GM12892 (cell line): ENCODE measurements at regions not wholly inside any gene's neighbourhood (a gene's known extent, or its start where the extent isn't known, plus 50 kb on each side); places are given as distances from the start of the nearest gene placed in this dataset.

ENCODE experiments used
- POLR2A ChIP-seq: IDR thresholded peaks from 2 replicates; pipeline ENCODE4 v1.6.1; 2011; ENCODE audit warnings: low read depth, low read length, control low read depth
- POLR2AphosphoS5 ChIP-seq: IDR thresholded peaks from 2 replicates; pipeline ENCODE4 v1.6.1; 2011; ENCODE audit warnings: low read depth, low read length, control low read depth

DNA sequence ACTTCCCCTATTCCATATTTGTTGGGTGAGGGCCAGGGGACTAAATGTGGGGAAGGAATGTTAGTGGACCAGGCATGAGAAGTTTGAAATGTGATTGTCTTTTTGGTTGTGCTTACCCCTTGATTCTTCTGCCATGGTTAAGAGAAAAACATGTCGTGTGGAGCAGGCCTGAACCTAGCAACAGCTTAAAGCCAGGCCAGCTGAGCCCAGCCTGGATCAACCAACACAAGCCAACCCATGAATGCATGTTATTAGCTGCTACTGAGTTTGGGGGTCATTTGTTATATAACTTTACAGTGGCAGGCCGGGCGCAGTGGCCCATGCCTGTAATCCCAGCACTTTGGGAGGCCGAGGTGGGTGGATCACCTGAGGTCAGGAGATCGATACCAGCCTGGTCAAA lies 52.4 kb upstream of the TRIO start:
- TF ChIP-seq POLR2A, result no peak
- no peak for TF ChIP-seq POLR2AphosphoS5
